ENCODE measurements at regions not wholly inside any gene's neighbourhood (a gene's known extent, or its start where the extent isn't known, plus 50 kb on each side); places are given as distances from the start of the nearest gene placed in this dataset.

DNA sequence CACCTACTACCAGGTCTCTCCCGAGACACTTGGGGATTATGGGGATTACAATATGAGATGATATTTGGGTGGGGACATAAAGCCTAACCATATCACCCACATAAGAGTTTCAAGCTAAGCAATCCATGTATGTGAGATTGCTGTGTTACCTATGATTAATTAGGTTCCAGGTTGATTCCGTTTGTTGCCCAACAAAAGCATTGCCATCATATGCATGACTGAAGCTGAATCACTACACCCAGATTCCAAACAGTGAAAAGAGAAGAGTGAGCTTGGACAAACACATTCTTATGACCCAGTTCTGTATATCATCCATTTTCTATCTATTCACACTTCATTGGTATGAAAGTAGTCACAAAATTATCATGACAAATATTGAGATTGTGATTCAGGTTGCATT lies 952.5 kb upstream of the MAN1A1 start:
- Histone ChIP-seq H2AFZ (ENCODE audit: low read depth, low read length) (no peak overlapping the region), H3K79me2 (ENCODE audit: control insufficient read depth, insufficient read depth, low read length) (no peaks in the 10 kb centered on the region), H3K4me3 (no peak overlapping the region), H3K4me1 (replicated peaks in 1 of 2; ENCODE audit: control insufficient read depth in 2 of 2, insufficient read depth in 2 of 2, low read length in 2 of 2) (no peaks in the 10 kb centered on the region), H3K9me1 (ENCODE audit: control insufficient read depth, insufficient read depth, low read length) (no peaks in the 10 kb centered on the region), H3K4me2 (ENCODE audit: insufficient read depth, low read length) (no peak overlapping the region), H3K27me3 (ENCODE audit: control insufficient read depth in 2 of 2, insufficient read depth in 2 of 2, low read length in 2 of 2) (no peaks in the 10 kb centered on the region), H3K36me3 (ENCODE audit: control insufficient read depth, insufficient read depth, low read length) (no peaks in the 10 kb centered on the region), H3K27ac (ENCODE audit: extremely low read depth, low read depth, low read length) (no peak overlapping the region), H3K9ac (ENCODE audit: insufficient read depth in 1 of 2, low read depth in 2 of 2, low read length in 2 of 2) (no peak overlapping the region), H4K20me1 (replicated peaks; ENCODE audit: control insufficient read depth, insufficient read depth, low read length) (no peaks in the 10 kb centered on the region), H3K9me3 (replicated peaks; ENCODE audit: control insufficient read depth, insufficient read depth, low read depth, low read length) (no peaks in the 10 kb centered on the region)
- BruUV-seq (replicated peaks) = no TSS peak
- CTCF ChIA-PET (ENCODE audit: low intra/inter-chr PET ratio) = no interaction called here
- FAIRE-seq = no peak
- intact Hi-C loops (cut with micrococcal nuclease) = no loop called here
- no peak for TF ChIP-seq PHF21A (IDR thresholded peaks at IDR 0.05; ENCODE audit: borderline replicate concordance, low read depth)
- WGBS (ENCODE audit: insufficient coverage, low coverage, missing lambda C conversion rate) = 0% methylated on average over 2 of the region's 2 CpGs
- POLR2A ChIA-PET = no interaction called here
- in situ Hi-C loops (cut with MboI) = no loop called here
- ATAC-seq = no peak
- DNase-seq (ENCODE audit: extremely low read depth in 1 of 4, low spot score in 3 of 4) = no peak

DNA sequence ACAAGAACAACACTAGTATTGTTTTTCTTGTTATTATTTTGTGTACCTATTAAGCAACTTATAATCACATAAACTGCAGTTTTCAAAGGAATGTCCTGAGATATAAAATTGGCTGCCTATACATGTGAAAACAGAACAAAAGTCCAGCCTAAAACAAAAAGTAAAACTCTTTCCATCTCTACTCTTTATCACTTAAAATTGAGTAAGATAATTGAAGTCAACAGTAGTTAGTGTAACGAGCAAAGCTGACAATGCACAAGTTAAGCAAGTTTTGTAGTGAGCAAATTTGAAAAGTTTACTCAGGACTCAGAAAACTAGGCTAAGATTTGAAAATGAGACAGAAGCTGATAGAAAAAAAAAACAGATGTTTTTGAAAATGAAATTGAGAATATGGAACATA lies 941.4 kb upstream of the MAN1A1 start:
- no peaks in the 10 kb centered on the region for H3K4me1 ChIP-seq (replicated peaks in 1 of 2; ENCODE audit: control insufficient read depth in 2 of 2, insufficient read depth in 2 of 2, low read length in 2 of 2)
- ChIA-PET CTCF (ENCODE audit: low intra/inter-chr PET ratio) (no interaction called here), POLR2A (no interaction called here)
- in situ Hi-C loops (cut with MboI) = no loop called here
- no peaks in the 10 kb centered on the region for H3K79me2 ChIP-seq (ENCODE audit: control insufficient read depth, insufficient read depth, low read length)
- intact Hi-C loops (cut with micrococcal nuclease) = no loop called here
- ATAC-seq (no peak), FAIRE-seq (no peak), DNase-seq (ENCODE audit: extremely low read depth in 1 of 4, low spot score in 3 of 4) (no peak)
- H3K4me3 ChIP-seq = no peak overlapping the region
- no peaks in the 10 kb centered on the region for H3K36me3 ChIP-seq (ENCODE audit: control insufficient read depth, insufficient read depth, low read length)
- no peaks in the 10 kb centered on the region for H4K20me1 ChIP-seq (replicated peaks; ENCODE audit: control insufficient read depth, insufficient read depth, low read length)
- H3K27ac ChIP-seq (ENCODE audit: extremely low read depth, low read depth, low read length) = no peak overlapping the region
- 0% methylated on average over 1 of the region's 1 CpG for WGBS (ENCODE audit: insufficient coverage, low coverage, missing lambda C conversion rate)
- H3K27me3 ChIP-seq (ENCODE audit: control insufficient read depth in 2 of 2, insufficient read depth in 2 of 2, low read length in 2 of 2) = no peaks in the 10 kb centered on the region
- no peak overlapping the region for H3K4me2 ChIP-seq (ENCODE audit: insufficient read depth, low read length)
- no TSS peak for BruUV-seq (replicated peaks)
- no peaks in the 10 kb centered on the region for H3K9me3 ChIP-seq (replicated peaks; ENCODE audit: control insufficient read depth, insufficient read depth, low read depth, low read length)
- no peak overlapping the region for H3K9ac ChIP-seq (ENCODE audit: insufficient read depth in 1 of 2, low read depth in 2 of 2, low read length in 2 of 2)
- H3K9me1 ChIP-seq (ENCODE audit: control insufficient read depth, insufficient read depth, low read length) = no peaks in the 10 kb centered on the region
- no peak overlapping the region for H2AFZ ChIP-seq (ENCODE audit: low read depth, low read length)
- TF ChIP-seq JUND (IDR thresholded peaks at IDR 0.05; ENCODE audit: borderline replicate concordance, low read depth, low read length) = no peak
- TF ChIP-seq JUND (tag; IDR thresholded peaks at IDR 0.05; ENCODE audit: borderline replicate concordance, low read depth, low read length) = no peak
- TF ChIP-seq HNRNPUL1 (IDR thresholded peaks at IDR 0.05; ENCODE audit: low read length) = no peak
- no peak for TF ChIP-seq KLF6 (CRISPR knock-in tag; IDR thresholded peaks at IDR 0.05; ENCODE audit: borderline replicate concordance)
- TF ChIP-seq NELFE (IDR thresholded peaks at IDR 0.05; ENCODE audit: insufficient read depth, insufficient read length) = no peak
- TF ChIP-seq STAT5B (CRISPR knock-in tag; IDR thresholded peaks at IDR 0.05) = no peak
- TF ChIP-seq, protein P1, sequence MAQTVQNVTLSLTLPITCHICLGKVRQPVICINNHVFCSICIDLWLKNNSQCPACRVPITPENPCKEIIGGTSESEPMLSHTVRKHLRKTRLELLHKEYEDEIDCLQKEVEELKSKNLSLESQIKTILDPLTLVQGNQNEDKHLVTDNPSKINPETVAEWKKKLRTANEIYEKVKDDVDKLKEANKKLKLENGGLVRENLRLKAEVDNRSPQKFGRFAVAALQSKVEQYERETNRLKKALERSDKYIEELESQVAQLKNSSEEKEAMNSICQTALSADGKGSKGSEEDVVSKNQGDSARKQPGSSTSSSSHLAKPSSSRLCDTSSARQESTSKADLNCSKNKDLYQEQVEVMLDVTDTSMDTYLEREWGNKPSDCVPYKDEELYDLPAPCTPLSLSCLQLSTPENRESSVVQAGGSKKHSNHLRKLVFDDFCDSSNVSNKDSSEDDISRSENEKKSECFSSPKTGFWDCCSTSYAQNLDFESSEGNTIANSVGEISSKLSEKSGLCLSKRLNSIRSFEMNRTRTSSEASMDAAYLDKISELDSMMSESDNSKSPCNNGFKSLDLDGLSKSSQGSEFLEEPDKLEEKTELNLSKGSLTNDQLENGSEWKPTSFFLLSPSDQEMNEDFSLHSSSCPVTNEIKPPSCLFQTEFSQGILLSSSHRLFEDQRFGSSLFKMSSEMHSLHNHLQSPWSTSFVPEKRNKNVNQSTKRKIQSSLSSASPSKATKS (CRISPR knock-in tag; IDR thresholded peaks at IDR 0.05) = no peak
- no peak for TF ChIP-seq ATF7 (IDR thresholded peaks at IDR 0.05)
- no peak for TF ChIP-seq MEIS2 (IDR thresholded peaks at IDR 0.05; ENCODE audit: partially characterized antibody)
- no peak for TF ChIP-seq ZZZ3 (IDR thresholded peaks at IDR 0.05)
- TF ChIP-seq, protein P2, sequence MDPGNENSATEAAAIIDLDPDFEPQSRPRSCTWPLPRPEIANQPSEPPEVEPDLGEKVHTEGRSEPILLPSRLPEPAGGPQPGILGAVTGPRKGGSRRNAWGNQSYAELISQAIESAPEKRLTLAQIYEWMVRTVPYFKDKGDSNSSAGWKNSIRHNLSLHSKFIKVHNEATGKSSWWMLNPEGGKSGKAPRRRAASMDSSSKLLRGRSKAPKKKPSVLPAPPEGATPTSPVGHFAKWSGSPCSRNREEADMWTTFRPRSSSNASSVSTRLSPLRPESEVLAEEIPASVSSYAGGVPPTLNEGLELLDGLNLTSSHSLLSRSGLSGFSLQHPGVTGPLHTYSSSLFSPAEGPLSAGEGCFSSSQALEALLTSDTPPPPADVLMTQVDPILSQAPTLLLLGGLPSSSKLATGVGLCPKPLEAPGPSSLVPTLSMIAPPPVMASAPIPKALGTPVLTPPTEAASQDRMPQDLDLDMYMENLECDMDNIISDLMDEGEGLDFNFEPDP (CRISPR knock-in tag; IDR thresholded peaks at IDR 0.05) = no peak
- no peak for TF ChIP-seq POLR2B (IDR thresholded peaks at IDR 0.05; ENCODE audit: low read depth, partially characterized antibody)
- TF ChIP-seq SREBF1 (IDR thresholded peaks at IDR 0.05; ENCODE audit: borderline replicate concordance, low read depth, low read length) = no peak
- no peak for TF ChIP-seq PCBP2 (IDR thresholded peaks at IDR 0.05; ENCODE audit: low read depth, low read length, poor library complexity, severe bottlenecking)
- no peak for TF ChIP-seq TFAM (CRISPR knock-in tag; conservative IDR thresholded peaks at IDR 0.05)
